ENCODE measurements at regions not wholly inside any gene's neighbourhood (a gene's known extent, or its start where the extent isn't known, plus 50 kb on each side); places are given as distances from the start of the nearest gene placed in this dataset.
"Not testable (repeated sequence)": the region's sequence is repeated elsewhere in the genome, so short reads cannot be mapped to it uniquely, and the experiment has no call there.

DNA sequence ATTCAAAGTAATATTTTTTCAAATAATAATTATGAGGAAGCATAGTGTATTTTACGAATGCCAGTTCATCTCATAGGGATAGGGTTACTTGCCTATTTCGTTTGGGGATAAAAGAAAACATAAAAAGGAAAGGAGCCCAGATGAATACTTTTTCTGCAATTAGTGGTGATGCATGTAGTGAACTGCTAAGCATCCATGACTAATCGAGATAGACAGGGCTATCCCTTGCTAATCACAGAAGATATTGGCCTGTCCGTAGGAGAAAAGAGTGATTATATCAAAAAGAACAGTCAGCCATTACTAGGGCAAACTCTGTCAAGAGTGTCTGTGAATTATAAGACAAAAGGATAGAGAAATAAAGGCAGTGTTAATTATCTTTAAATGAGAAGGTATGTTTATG lies 746.1 kb downstream of the C4orf33 start:
- no peak for ATAC-seq
- TF ChIP-seq ZNF565 (CRISPR knock-in tag; conservative IDR thresholded peaks at IDR 0.05; ENCODE audit: low read depth) (no peak), GLIS3 (CRISPR knock-in tag; IDR thresholded peaks at IDR 0.05) (no peak), PPARA (CRISPR knock-in tag; IDR thresholded peaks at IDR 0.05; ENCODE audit: borderline replicate concordance) (no peak), TCF4 (CRISPR knock-in tag; IDR thresholded peaks at IDR 0.05; ENCODE audit: borderline replicate concordance) (no peak), TOX (CRISPR knock-in tag; IDR thresholded peaks at IDR 0.05; ENCODE audit: borderline replicate concordance) (no peak), ISL1 (CRISPR knock-in tag; IDR thresholded peaks at IDR 0.05) (no peak), CSDC2 (CRISPR knock-in tag; IDR thresholded peaks at IDR 0.05) (no peak), ZNF8 (CRISPR knock-in tag; IDR thresholded peaks at IDR 0.05) (no peak), ZNF70 (CRISPR knock-in tag; IDR thresholded peaks at IDR 0.05) (no peak), BACH2 (CRISPR knock-in tag; IDR thresholded peaks at IDR 0.05; ENCODE audit: borderline replicate concordance) (no peak), ZFP30 (CRISPR knock-in tag; IDR thresholded peaks at IDR 0.05) (no peak), OSR1 (CRISPR knock-in tag; IDR thresholded peaks at IDR 0.05) (no peak), SNAI2 (CRISPR knock-in tag; IDR thresholded peaks at IDR 0.05) (no peak), ESRRG (CRISPR knock-in tag; IDR thresholded peaks at IDR 0.05) (no peak), RARB (CRISPR knock-in tag; IDR thresholded peaks at IDR 0.05) (no peak)
- TF ChIP-seq, protein P1, sequence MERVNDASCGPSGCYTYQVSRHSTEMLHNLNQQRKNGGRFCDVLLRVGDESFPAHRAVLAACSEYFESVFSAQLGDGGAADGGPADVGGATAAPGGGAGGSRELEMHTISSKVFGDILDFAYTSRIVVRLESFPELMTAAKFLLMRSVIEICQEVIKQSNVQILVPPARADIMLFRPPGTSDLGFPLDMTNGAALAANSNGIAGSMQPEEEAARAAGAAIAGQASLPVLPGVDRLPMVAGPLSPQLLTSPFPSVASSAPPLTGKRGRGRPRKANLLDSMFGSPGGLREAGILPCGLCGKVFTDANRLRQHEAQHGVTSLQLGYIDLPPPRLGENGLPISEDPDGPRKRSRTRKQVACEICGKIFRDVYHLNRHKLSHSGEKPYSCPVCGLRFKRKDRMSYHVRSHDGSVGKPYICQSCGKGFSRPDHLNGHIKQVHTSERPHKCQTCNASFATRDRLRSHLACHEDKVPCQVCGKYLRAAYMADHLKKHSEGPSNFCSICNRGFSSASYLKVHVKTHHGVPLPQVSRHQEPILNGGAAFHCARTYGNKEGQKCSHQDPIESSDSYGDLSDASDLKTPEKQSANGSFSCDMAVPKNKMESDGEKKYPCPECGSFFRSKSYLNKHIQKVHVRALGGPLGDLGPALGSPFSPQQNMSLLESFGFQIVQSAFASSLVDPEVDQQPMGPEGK (CRISPR knock-in tag; IDR thresholded peaks at IDR 0.05; ENCODE audit: borderline replicate concordance), result no peak
- TF ChIP-seq, protein P2, sequence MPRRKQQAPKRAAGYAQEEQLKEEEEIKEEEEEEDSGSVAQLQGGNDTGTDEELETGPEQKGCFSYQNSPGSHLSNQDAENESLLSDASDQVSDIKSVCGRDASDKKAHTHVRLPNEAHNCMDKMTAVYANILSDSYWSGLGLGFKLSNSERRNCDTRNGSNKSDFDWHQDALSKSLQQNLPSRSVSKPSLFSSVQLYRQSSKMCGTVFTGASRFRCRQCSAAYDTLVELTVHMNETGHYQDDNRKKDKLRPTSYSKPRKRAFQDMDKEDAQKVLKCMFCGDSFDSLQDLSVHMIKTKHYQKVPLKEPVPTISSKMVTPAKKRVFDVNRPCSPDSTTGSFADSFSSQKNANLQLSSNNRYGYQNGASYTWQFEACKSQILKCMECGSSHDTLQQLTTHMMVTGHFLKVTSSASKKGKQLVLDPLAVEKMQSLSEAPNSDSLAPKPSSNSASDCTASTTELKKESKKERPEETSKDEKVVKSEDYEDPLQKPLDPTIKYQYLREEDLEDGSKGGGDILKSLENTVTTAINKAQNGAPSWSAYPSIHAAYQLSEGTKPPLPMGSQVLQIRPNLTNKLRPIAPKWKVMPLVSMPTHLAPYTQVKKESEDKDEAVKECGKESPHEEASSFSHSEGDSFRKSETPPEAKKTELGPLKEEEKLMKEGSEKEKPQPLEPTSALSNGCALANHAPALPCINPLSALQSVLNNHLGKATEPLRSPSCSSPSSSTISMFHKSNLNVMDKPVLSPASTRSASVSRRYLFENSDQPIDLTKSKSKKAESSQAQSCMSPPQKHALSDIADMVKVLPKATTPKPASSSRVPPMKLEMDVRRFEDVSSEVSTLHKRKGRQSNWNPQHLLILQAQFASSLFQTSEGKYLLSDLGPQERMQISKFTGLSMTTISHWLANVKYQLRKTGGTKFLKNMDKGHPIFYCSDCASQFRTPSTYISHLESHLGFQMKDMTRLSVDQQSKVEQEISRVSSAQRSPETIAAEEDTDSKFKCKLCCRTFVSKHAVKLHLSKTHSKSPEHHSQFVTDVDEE (CRISPR knock-in tag; IDR thresholded peaks at IDR 0.05), result no peak
- TF ChIP-seq, protein P3, sequence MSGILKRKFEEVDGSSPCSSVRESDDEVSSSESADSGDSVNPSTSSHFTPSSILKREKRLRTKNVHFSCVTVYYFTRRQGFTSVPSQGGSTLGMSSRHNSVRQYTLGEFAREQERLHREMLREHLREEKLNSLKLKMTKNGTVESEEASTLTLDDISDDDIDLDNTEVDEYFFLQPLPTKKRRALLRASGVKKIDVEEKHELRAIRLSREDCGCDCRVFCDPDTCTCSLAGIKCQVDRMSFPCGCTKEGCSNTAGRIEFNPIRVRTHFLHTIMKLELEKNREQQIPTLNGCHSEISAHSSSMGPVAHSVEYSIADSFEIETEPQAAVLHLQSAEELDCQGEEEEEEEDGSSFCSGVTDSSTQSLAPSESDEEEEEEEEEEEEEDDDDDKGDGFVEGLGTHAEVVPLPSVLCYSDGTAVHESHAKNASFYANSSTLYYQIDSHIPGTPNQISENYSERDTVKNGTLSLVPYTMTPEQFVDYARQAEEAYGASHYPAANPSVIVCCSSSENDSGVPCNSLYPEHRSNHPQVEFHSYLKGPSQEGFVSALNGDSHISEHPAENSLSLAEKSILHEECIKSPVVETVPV (CRISPR knock-in tag; IDR thresholded peaks at IDR 0.05), result no peak

DNA sequence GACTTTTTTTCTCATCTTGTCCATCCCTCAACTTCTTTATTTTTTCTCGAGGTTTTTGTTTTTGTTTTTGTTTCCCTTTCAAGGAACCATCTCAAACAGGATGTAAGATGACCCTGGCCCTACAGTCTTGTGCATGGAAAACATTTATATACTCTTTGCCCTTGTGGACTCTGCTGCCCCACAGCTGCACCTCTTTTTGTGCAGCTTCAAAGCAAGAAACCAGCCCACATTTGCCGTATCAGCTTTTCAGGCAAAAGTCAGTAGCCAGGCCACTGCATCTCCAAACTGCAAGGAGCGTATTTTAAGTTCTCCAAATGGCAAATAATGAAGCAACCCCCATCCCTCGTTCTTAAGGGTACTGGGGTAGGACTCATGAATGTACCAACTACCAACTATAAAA lies 756.5 kb downstream of the C4orf33 start:
- TF ChIP-seq TCF4 (CRISPR knock-in tag; IDR thresholded peaks at IDR 0.05; ENCODE audit: borderline replicate concordance), result no peak
- no peak for ATAC-seq

DNA sequence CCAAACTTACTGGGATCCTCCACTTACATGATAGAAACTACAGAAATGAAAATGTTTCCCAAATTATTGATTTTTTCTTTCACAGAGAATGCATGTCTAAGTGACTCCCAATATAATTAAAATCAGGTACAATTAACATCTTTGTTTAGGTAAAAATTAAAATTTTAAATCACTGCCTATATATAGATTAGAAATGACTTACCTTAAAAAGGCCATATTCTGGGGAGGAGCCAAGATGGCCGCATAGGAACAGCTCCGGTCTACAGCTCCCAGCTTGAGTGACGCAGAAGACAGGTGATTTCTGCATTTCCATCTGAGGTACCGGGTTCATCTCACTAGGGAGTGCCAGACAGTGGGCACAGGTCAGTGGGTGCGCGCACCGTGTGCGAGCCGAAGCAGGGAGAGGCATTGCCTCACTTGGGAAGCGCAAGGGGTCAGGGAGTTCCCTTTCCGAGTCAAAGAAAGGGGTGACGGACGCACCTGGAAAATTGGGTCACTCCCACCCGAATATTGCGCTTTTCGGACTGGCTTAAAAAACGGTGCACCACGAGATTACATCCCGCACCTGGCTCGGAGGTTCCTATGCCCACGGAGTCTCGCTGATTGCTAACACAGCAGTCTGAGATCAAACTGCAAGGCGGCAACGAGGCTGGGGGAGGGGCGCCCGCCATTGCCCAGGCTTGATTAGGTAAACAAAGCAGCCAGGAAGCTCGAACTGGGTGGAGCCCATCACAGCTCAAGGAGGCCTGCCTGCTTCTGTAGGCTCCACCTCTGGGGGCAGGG lies 757.9 kb downstream of the C4orf33 start:
- not testable (repeated sequence) for ATAC-seq

DNA sequence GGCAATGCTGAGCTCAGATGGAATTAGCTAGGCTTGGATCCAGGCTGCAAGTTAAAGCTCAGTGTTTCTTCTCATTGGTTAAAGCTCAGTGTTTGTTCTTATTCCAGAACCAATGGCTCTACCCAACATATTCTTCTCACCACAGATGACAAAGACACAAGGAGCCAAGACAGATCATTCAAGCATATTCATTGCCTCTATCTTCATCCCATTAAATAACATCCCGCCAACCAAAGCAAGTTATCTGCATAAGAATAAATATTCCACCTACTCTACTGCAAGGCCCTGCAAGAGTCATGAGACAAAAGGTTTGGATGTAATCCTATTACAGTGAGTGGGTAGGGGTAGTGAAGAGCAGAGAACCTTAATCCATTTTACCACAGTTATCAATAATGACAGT lies 766.5 kb downstream of the C4orf33 start:
- TF ChIP-seq ZFP3 (CRISPR knock-in tag; IDR thresholded peaks at IDR 0.05), result no peak
- TF ChIP-seq, protein P4, sequence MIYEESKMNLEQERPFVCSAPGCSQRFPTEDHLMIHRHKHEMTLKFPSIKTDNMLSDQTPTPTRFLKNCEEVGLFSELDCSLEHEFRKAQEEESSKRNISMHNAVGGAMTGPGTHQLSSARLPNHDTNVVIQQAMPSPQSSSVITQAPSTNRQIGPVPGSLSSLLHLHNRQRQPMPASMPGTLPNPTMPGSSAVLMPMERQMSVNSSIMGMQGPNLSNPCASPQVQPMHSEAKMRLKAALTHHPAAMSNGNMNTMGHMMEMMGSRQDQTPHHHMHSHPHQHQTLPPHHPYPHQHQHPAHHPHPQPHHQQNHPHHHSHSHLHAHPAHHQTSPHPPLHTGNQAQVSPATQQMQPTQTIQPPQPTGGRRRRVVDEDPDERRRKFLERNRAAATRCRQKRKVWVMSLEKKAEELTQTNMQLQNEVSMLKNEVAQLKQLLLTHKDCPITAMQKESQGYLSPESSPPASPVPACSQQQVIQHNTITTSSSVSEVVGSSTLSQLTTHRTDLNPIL (CRISPR knock-in tag; IDR thresholded peaks at IDR 0.05; ENCODE audit: low read depth), result no peak
- TF ChIP-seq, protein P5, sequence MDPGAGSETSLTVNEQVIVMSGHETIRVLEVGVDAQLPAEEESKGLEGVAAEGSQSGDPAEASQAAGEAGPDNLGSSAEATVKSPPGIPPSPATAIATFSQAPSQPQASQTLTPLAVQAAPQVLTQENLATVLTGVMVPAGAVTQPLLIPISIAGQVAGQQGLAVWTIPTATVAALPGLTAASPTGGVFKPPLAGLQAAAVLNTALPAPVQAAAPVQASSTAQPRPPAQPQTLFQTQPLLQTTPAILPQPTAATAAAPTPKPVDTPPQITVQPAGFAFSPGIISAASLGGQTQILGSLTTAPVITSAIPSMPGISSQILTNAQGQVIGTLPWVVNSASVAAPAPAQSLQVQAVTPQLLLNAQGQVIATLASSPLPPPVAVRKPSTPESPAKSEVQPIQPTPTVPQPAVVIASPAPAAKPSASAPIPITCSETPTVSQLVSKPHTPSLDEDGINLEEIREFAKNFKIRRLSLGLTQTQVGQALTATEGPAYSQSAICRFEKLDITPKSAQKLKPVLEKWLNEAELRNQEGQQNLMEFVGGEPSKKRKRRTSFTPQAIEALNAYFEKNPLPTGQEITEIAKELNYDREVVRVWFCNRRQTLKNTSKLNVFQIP (CRISPR knock-in tag; IDR thresholded peaks at IDR 0.05; ENCODE audit: borderline replicate concordance, low read depth), result no peak
- no peak for ATAC-seq
